SK-N-SH treated with all-trans-retinoic acid at 6 μM for 48 hours (cell line): ENCODE measurements at regions not wholly inside any gene's neighbourhood (a gene's known extent, or its start where the extent isn't known, plus 50 kb on each side); places are given as distances from the start of the nearest gene placed in this dataset.
A peak's percentile ranks its signal among the peaks of the same experiment; 100 is the strongest.

ENCODE experiments used
- ATAC-seq: fragments of 200-7000 bp; cut with Tn5 transposase; 3 replicates; pipeline ENCODE4 v1.9.1; 2020; ENCODE audit warnings: mild to moderate bottlenecking, moderate library complexity
- ARNTL ChIP-seq: fragments of 450-650 bp; formaldehyde crosslinking; IDR thresholded peaks from 2 replicates; pipeline ENCODE4 v1.5.0; 2020; ENCODE audit warnings: low read depth, mild to moderate bottlenecking, moderate library complexity, borderline replicate concordance
- BACH2 ChIP-seq: fragments of 250-450 bp; sonication (Bioruptor Pico); IDR thresholded peaks from 2 replicates; pipeline ENCODE4 v1.9.0; 2021; ENCODE audit warnings: mild to moderate bottlenecking, borderline replicate concordance
- CREB5 ChIP-seq: fragments of 250-450 bp; sonication (Bioruptor Pico); IDR thresholded peaks from 2 replicates; pipeline ENCODE4 v1.5.1; 2020; ENCODE audit warnings: low read depth, mild to moderate bottlenecking, moderate library complexity
- CSDC2 ChIP-seq: fragments of 250-450 bp; sonication (Bioruptor Pico); IDR thresholded peaks from 2 replicates; pipeline ENCODE4 v1.5.0; 2020; ENCODE audit warnings: mild to moderate bottlenecking, moderate library complexity
- CSRNP3 ChIP-seq: fragments of 250-450 bp; sonication (Bioruptor Pico); IDR thresholded peaks from 2 replicates; pipeline ENCODE4 v1.5.1; 2021; ENCODE audit warnings: mild to moderate bottlenecking, moderate library complexity
- ESRRG ChIP-seq: fragments of 250-450 bp; sonication (Bioruptor Pico); IDR thresholded peaks from 2 replicates; pipeline ENCODE4 v1.6.1; 2021; ENCODE audit warnings: mild to moderate bottlenecking
- GLIS3 ChIP-seq: fragments of 250-450 bp; sonication (Bioruptor Pico); IDR thresholded peaks from 2 replicates; pipeline ENCODE4 v1.5.0; 2020; ENCODE audit warnings: mild to moderate bottlenecking, moderate library complexity
- ISL1 ChIP-seq: fragments of 250-450 bp; sonication (Bioruptor Pico); IDR thresholded peaks from 2 replicates; pipeline ENCODE4 v2.1.2; 2022; ENCODE audit warnings: mild to moderate bottlenecking, moderate library complexity
- OSR1 ChIP-seq: fragments of 250-450 bp; sonication (Bioruptor Pico); IDR thresholded peaks from 2 replicates; pipeline ENCODE4 v1.8.0; 2022; ENCODE audit warnings: moderate library complexity, mild to moderate bottlenecking, inconsistent platforms
- PATZ1 ChIP-seq: fragments of 250-450 bp; sonication (Bioruptor Pico); IDR thresholded peaks from 2 replicates; pipeline ENCODE4 v1.8.0; 2020; ENCODE audit warnings: mild to moderate bottlenecking, moderate library complexity, borderline replicate concordance
- POU6F1 ChIP-seq: fragments of 250-450 bp; sonication (Bioruptor Pico); IDR thresholded peaks from 2 replicates; pipeline ENCODE4 v1.8.0; 2021; ENCODE audit warnings: low read depth, mild to moderate bottlenecking, moderate library complexity, borderline replicate concordance
- PPARA ChIP-seq: fragments of 250-450 bp; sonication (Bioruptor Pico); IDR thresholded peaks from 2 replicates; pipeline ENCODE4 v1.5.0; 2020; ENCODE audit warnings: mild to moderate bottlenecking, borderline replicate concordance
- RARB ChIP-seq: fragments of 250-450 bp; sonication (Bioruptor Pico); IDR thresholded peaks from 2 replicates; pipeline ENCODE4 v1.8.0; 2021; ENCODE audit warnings: mild to moderate bottlenecking, moderate library complexity
- SNAI2 ChIP-seq: fragments of 250-450 bp; sonication (Bioruptor Pico); IDR thresholded peaks from 2 replicates; pipeline ENCODE4 v1.5.0; 2020; ENCODE audit warnings: mild to moderate bottlenecking, moderate library complexity
- TCF4 ChIP-seq: fragments of 250-450 bp; sonication (Bioruptor Pico); IDR thresholded peaks from 2 replicates; pipeline ENCODE4 v1.8.0; 2021; ENCODE audit warnings: mild to moderate bottlenecking, moderate library complexity, borderline replicate concordance
- TOX ChIP-seq: fragments of 250-450 bp; sonication (Bioruptor Pico); IDR thresholded peaks from 2 replicates; pipeline ENCODE4 v1.8.0; 2021; ENCODE audit warnings: mild to moderate bottlenecking, moderate library complexity, borderline replicate concordance
- TSHZ2 ChIP-seq: fragments of 250-450 bp; sonication (Bioruptor Pico); IDR thresholded peaks from 2 replicates; pipeline ENCODE4 v1.5.0; 2020; ENCODE audit warnings: mild to moderate bottlenecking, moderate library complexity
- ZC3H10 ChIP-seq: fragments of 250-450 bp; sonication (Bioruptor Pico); IDR thresholded peaks from 2 replicates; pipeline ENCODE4 v1.5.1; 2021; ENCODE audit warnings: mild to moderate bottlenecking, moderate library complexity
- ZFP3 ChIP-seq: fragments of 250-450 bp; sonication (Bioruptor Pico); IDR thresholded peaks from 2 replicates; pipeline ENCODE4 v1.5.0; 2020; ENCODE audit warnings: mild to moderate bottlenecking, moderate library complexity
- ZFP30 ChIP-seq: fragments of 450-650 bp; formaldehyde crosslinking; IDR thresholded peaks from 2 replicates; pipeline ENCODE4 v1.5.0; 2022; ENCODE audit warnings: mild to moderate bottlenecking, moderate library complexity
- ZNF565 ChIP-seq: fragments of 450-650 bp; formaldehyde crosslinking; conservative IDR thresholded peaks from 2 replicates; pipeline ENCODE4 v1.5.0; 2020; ENCODE audit warnings: low read depth, mild to moderate bottlenecking, moderate library complexity
- ZNF70 ChIP-seq: fragments of 450-650 bp; formaldehyde crosslinking; IDR thresholded peaks from 2 replicates; pipeline ENCODE4 v1.5.0; 2020; ENCODE audit warnings: mild to moderate bottlenecking, moderate library complexity

GRCh38 chr17:77394540-77395295 is 253.9 kb downstream of the SEC14L1 start:
- ATAC-seq = peak; percentile 14; the same call in 2 of the 3 replicates
- TF ChIP-seq GLIS3 (CRISPR knock-in tag) (no peak), PATZ1 (CRISPR knock-in tag) (no peak), ZFP30 (CRISPR knock-in tag) (no peak), CSRNP3 (CRISPR knock-in tag) (no peak), ESRRG (no peak), ISL1 (no peak), CREB5 (CRISPR knock-in tag) (no peak), ZNF70 (CRISPR knock-in tag) (no peak), OSR1 (CRISPR knock-in tag) (no peak), SNAI2 (CRISPR knock-in tag) (no peak), ZFP3 (CRISPR knock-in tag) (no peak), BACH2 (CRISPR knock-in tag) (no peak), TSHZ2 (CRISPR knock-in tag) (no peak), TOX (no peak), ZNF565 (CRISPR knock-in tag) (no peak), CSDC2 (CRISPR knock-in tag) (no peak)

- TF ChIP-seq CSRNP3 (CRISPR knock-in tag) = no peak
- no peak for TF ChIP-seq TCF4 (CRISPR knock-in tag)
- no peak for TF ChIP-seq ARNTL (CRISPR knock-in tag)
- no peak for TF ChIP-seq RARB (CRISPR knock-in tag)
- TF ChIP-seq ZNF70 (CRISPR knock-in tag) = no peak
- no peak for TF ChIP-seq ZC3H10 (CRISPR knock-in tag)
- TF ChIP-seq CSDC2 (CRISPR knock-in tag) = no peak
- TF ChIP-seq ZFP3 (CRISPR knock-in tag) = no peak
- no peak for TF ChIP-seq ESRRG
- ATAC-seq = no peak
Observed at GRCh38 chr17:77395501-77396048, 254.8 kb downstream of the SEC14L1 start.

- ATAC-seq = no peak
- no peak for TF ChIP-seq CSRNP3 (CRISPR knock-in tag)
- TF ChIP-seq ZNF70 (CRISPR knock-in tag) = no peak
- TF ChIP-seq ESRRG = no peak
- TF ChIP-seq ZC3H10 (CRISPR knock-in tag) = no peak
- TF ChIP-seq TOX = no peak
- TF ChIP-seq RARB (CRISPR knock-in tag) = no peak
- no peak for TF ChIP-seq POU6F1 (CRISPR knock-in tag)
- no peak for TF ChIP-seq PPARA (CRISPR knock-in tag)
- no peak for TF ChIP-seq PATZ1 (CRISPR knock-in tag)
- TF ChIP-seq BACH2 (CRISPR knock-in tag) = no peak
- TF ChIP-seq ARNTL (CRISPR knock-in tag) = no peak
Observed at GRCh38 chr17:77396610-77397009, 255.8 kb downstream of the SEC14L1 start.
